D721Med (cell line): ENCODE measurements at regions not wholly inside any gene's neighbourhood (a gene's known extent, or its start where the extent isn't known, plus 50 kb on each side); places are given as distances from the start of the nearest gene placed in this dataset.
"Not testable (repeated sequence)": the region's sequence is repeated elsewhere in the genome, so short reads cannot be mapped to it uniquely, and the experiment has no call there.

ENCODE experiments used
- DNase-seq: peaks from one replicate; pipeline ENCODE4 v3.0.0; 2011; ENCODE audit warnings: low spot score; ENCODE audit not compliant: insufficient read length
- FAIRE-seq: peaks from 2 replicates; lab custom pipeline; 2011; peaks lifted over from hg19 to GRCh38; lab: Jason Lieb, UNC
- CTCF ChIP-seq: IDR thresholded peaks from 2 replicates; pipeline ENCODE4 v1.5.1; 2012; ENCODE audit warnings: mild to moderate bottlenecking, control low read depth; ENCODE audit not compliant: insufficient read depth; ENCODE audit errors: missing control alignments

- DNase-seq (no peak), FAIRE-seq (no peak)
- TF ChIP-seq CTCF: no peak
Observed at GRCh38 chr15:87743562-87743961, 513.0 kb downstream of the NTRK3 start.

GRCh38 chr15:87741350-87741749 is 515.2 kb downstream of the NTRK3 start:
- TF ChIP-seq CTCF: no peak
- no peak for FAIRE-seq
- DNase-seq: no peak

GRCh38 chr15:87740655-87741344 is 515.7 kb downstream of the NTRK3 start:
- no peak for FAIRE-seq
- no peak for DNase-seq
- no peak for TF ChIP-seq CTCF

- FAIRE-seq (no peak), DNase-seq (no peak)
- no peak for TF ChIP-seq CTCF
Observed at GRCh38 chr15:87739866-87740265, 516.7 kb downstream of the NTRK3 start.

GRCh38 chr15:87739081-87739480 is 517.5 kb downstream of the NTRK3 start:
- no peak for TF ChIP-seq CTCF
- no peak for FAIRE-seq
- no peak for DNase-seq

GRCh38 chr15:87737460-87737859 is 519.1 kb downstream of the NTRK3 start:
- DNase-seq, FAIRE-seq: not testable (repeated sequence)

GRCh38 chr15:87736891-87737389 is 519.6 kb downstream of the NTRK3 start:
- FAIRE-seq (no peak), DNase-seq (no peak)
- TF ChIP-seq CTCF: no peak

GRCh38 chr15:87736401-87736800 is 520.1 kb downstream of the NTRK3 start:
- DNase-seq (no peak), FAIRE-seq (no peak)
- TF ChIP-seq CTCF: no peak
